CD4-positive, alpha-beta T cell treated with Interferon alpha-2 for 1 hour (primary cell): ENCODE measurements at regions not wholly inside any gene's neighbourhood (a gene's known extent, or its start where the extent isn't known, plus 50 kb on each side); places are given as distances from the start of the nearest gene placed in this dataset.

ENCODE experiments used
- DNase-seq, 2 donors: peaks; one replicate each; pipeline ENCODE4 v3.0.0-alpha.2; 2020 to 2022

DNA sequence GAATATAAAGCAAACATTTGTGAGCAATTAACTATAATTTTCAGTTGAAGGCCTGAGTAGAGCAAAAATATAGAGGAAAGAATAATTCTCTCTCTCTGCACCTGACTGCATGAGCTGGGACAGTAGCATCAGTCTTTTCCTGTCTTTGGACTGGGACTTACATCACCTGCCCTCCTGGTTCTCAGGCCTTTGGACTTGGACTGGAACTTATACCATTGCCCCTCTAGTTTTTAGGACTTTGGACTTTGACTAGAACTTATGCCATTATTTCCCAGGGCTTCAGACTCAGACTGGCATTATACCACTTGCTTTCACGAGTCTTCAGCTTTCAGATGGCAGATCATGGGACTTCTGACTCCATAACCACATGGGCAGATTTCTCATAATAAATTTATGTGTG lies 81.0 kb upstream of the SLC25A13 start:
- no peak for DNase-seq

GRCh38 chr7:96401200-96401599 lies 79.3 kb upstream of the SLC25A13 start:
- DNase-seq = no peak

DNA sequence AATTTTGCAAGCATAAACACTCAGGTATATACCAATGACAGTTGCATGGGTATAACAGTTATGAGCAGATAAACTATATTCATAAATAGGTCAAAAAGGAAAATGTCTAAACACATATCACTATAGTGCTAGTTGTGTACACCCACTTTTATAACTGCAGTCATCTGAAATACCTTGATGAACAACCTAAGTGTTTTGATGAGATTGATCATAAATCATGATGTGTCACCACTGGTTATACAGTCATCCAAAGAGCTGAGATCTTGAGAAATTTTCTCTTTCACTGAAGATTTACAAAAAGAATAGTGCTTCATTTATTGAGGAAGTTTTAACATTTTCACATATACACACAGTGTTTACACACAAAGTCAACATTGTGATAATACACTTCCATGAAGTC lies 78.6 kb upstream of the SLC25A13 start:
- DNase-seq = no peak

DNA sequence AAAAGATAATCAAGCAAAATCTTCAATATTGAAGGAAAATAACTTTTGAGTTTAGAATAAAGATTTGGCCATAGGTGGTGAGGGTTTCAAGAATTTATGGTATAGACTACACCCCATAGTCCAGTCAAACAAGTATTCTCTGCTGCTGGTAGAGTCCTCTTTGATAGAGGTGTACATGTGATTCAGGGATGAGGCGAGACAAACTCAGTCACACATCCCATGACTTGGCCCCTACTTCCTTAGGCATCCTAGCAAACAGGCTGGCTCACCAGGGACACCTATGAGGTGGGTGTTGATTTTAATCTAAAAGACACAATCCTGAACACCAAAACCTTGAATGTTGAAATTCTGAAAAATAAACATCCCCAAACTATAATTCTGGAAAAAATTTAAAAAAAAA lies 78.1 kb upstream of the SLC25A13 start:
- DNase-seq = no peak

DNA sequence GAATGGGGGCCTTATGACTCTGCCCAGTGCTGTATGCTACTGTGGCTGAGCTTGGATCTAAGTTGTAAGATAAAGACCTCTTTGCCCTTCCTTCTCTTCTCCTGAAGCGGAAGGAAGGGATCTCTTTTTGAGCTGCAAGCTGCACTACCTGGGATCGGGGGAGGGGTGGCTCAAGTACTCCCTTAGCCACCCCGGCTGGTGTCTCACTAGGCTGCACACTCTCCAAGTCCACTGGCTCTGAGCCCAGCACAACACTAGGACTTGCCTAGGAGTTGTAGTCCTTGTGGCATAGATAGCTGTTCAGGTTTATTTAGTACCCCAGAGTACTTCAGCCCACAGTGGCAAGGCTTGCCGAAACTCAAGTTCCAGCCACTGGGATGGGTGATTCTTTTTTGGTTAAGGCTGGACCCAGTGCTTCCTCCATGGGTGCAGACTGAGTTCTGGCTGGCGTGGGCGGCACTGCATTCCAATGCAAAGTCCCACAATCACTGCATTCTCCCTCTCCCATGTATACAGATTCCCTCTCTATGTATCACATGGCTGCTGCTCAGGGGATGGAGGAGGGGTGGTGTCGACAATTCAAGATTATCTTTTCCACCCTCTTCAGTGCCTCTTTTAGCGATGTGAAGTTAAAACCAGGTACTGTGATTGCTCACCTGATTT lies 76.2 kb upstream of the SLC25A13 start:
- DNase-seq = no peak

GRCh38 chr7:96388620-96389383 lies 66.9 kb upstream of the SLC25A13 start:
- no peak for DNase-seq

DNA sequence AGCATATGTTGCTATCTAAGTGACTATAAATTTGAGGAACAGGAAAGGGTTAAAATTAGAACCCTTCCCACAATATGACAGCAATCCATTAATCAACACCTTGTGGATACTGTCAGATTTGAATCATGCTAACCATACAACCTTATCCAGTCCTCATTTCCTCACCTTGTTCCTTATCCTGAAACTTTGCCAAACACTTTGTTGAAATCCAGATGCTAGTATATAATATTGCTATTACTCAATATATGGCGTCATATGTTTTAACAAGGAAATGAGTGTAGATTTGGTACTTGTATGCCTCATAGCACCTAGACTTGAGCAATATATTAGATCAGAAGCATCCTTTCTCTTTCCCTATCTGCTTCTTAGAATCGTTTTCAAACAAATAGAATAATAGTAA lies 66.3 kb upstream of the SLC25A13 start:
- DNase-seq = no peak

DNA sequence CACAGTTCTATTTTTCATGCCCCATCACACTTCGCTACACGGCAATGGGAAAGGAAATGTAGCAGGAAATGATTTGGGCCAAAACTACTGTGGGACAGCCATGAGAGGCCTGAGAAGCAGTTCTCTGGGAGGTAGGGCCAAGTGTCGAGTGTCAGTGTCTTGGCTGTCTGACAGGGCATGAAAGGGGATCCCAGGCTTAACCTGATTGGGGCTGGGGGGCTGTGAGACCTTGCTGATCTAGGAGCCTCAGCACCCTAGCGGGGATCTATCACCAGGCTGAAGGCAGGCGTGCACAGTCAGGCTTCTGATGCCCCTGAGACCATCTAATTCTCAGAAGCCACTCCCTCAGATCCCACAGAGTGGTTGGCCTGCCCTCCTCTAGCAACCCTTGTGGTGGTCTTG lies 58.2 kb upstream of the SLC25A13 start:
- no peak for DNase-seq

DNA sequence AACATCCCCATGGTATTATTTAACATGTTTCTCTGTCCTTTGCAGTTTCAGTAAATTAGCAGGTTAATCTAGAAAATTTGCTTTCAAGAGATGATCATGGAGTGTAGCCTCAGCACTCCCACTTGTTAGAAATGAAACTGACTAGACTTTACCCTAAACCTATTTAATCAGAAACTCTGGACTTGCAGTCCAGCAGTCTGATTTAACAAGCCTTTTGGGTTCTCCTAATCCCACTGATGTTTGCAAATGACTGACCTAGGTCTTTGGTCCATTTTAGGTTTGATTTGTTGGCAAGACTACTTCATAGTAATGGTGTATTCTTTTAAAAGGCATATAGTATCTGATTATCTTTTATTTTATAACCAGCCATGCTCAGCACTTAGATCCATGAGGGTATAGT lies 55.5 kb upstream of the SLC25A13 start:
- DNase-seq = no peak
